ENCODE measurements at regions not wholly inside any gene's neighbourhood (a gene's known extent, or its start where the extent isn't known, plus 50 kb on each side); places are given as distances from the start of the nearest gene placed in this dataset.
A peak's percentile ranks its signal among the peaks of the same experiment; 100 is the strongest.

- DNase-seq (ENCODE audit: low read depth), result no peak
- no peak overlapping the region for H3K4me3 ChIP-seq (ENCODE audit: low read depth, low read length)
Observed at GRCh38 chr11:8814209-8814922, 96.6 kb upstream of the AKIP1 start.

GRCh38 chr11:8814923-8815240 is 96.1 kb upstream of the AKIP1 start:
- DNase-seq (ENCODE audit: low read depth), result no peak
- no peak overlapping the region for H3K4me3 ChIP-seq (ENCODE audit: low read depth, low read length)

DNA sequence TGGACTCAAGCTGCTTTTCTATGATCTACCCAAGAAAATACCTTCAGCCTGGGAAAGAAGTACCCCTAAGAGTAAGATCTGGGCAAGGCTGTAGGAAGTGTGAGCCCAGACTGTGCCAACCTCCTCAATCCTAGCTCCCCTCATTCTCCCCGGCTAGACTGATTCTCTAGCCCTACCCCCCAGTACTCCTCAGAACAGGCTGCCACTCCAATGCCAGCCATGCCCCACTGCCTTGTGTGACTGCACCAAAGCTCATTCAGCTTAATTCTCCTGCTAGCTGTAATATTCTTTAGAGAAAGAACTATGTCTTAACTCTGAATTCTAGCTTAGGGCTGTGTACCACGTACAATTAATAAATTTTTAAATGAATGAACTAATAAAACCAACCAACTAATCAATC is 92.6 kb upstream of the AKIP1 start:
- DNase-seq (ENCODE audit: low read depth), result no peak
- no peak overlapping the region for H3K4me3 ChIP-seq (ENCODE audit: low read depth, low read length)

- H3K4me3 ChIP-seq (ENCODE audit: low read depth, low read length), result no peak overlapping the region
- DNase-seq (ENCODE audit: low read depth), result no peak
Observed at GRCh38 chr11:8820401-8820800, 90.6 kb upstream of the AKIP1 start.

DNA sequence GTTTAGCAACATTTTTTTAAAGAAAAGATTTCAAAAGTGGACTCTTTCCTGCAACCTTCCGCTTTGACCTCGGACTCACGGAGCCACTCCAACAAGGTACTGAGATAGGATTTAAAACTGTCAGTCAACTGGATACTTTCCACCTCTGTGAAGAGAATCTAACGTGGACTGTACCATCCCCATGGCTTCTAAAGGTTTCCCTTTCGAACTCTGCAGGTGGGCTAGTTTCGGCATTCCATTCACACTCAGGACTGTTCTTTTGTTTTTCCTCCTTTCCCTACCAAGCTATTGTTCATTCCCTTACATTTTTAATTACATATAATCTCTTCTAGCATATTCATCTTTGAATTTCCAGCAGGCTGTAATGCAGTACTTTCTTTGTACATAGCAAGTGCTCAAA is 88.5 kb upstream of the AKIP1 start:
- no peak for DNase-seq (ENCODE audit: low read depth)
- H3K4me3 ChIP-seq (ENCODE audit: low read depth, low read length), result no peak overlapping the region

- no peak overlapping the region for H3K4me3 ChIP-seq (ENCODE audit: low read depth, low read length)
- no peak for DNase-seq (ENCODE audit: low read depth)
Observed at GRCh38 chr11:8823174-8823742, 87.7 kb upstream of the AKIP1 start.

GRCh38 chr11:8826139-8826786 is 84.7 kb upstream of the AKIP1 start:
- no peak overlapping the region for H3K4me3 ChIP-seq (ENCODE audit: low read depth, low read length)
- DNase-seq (ENCODE audit: low read depth), result no peak

DNA sequence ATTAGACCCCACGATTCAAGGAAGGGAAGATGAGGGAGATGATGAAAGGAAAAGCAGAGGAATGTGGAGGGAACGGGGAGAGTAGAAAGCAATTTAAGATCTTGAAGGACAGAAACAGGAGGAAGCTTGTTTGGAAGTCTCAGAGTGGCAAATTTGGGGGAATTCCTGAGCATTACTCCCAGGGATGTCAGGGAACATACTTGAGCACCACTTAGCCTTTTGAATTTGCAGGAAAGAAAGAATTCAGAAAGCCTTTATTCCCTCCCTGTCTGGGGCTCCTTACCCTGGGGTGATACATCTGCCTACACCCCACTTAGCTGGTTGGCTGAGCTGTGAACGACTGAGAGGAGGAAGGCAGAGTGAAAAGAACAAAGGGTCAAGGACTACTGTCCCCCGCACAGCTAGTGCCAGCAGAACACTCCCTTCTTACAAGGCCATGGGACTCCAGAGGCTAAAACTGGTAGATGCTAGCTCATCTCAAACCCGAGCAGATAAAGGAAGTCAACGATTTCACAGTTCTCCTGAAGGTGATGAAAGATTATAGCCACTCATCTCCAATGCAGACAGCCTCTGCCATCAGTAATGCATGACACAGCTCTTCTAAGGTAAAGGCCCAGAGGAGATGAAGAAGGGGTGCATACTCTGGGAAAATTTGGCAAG is 84.0 kb upstream of the AKIP1 start:
- no peak for DNase-seq (ENCODE audit: low read depth)
- H3K4me3 ChIP-seq (ENCODE audit: low read depth, low read length), result no peak overlapping the region

DNA sequence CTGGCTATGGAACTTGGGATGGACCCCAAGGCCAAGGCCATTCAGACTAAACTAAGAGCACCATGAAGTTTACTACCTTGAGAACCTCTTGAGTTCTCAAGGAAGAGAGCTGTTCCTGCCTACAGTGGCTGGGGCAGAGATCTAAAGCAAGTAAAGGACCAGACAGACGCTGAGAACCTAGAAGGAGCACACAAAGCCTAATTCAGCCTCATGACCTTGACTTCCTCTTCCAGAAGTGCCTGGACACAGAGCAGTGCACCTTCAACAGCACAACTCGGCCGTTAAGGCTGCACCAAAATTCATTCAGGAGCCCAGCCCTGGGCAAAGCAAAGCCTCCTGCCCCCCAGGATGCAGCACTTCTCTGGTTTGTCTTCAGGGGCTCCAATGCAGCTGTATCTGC is 82.9 kb upstream of the AKIP1 start:
- no peak overlapping the region for H3K4me3 ChIP-seq (ENCODE audit: low read depth, low read length)
- DNase-seq (ENCODE audit: low read depth), result no peak

DNA sequence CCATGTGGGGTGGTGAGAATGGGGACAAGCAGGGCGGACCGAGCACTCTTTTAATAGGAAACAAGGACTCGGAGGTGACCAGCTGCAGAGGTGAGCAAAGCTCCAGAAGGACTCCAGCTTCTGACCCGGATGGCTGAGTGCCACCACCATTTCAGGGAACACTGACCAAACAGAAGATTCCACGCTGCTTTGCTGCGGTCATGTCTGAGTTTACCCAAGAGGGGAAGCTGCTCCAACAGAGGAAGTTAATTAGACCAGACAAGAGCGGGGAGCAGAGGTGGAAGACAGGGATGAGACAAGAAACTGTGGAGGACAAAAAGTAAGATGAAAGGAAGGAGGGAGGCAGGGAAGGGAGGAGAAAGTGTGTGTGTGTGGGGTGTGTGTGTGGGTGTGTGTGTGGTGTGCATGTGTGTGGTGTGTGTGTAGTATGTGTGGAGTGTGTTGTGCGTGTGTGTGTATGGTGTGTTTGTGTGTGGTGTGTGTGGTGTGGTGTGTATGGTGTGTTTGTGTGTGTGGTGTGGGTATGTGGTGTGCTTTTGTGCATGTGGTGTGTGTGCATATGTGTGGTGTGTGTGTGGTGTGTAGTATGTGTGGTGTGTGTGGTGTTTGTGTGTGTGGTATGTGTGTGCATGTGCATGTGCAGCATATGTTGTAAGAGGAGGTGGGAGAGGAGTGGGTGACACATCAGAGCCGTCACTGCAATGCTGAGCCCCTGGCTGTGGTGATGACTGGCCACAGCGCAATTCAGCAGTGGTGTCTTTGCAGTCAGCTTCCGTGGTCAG is 82.2 kb upstream of the AKIP1 start:
- no peak for DNase-seq (ENCODE audit: low read depth)
- no peak overlapping the region for H3K4me3 ChIP-seq (ENCODE audit: low read depth, low read length)

GRCh38 chr11:8829556-8829955 is 81.4 kb upstream of the AKIP1 start:
- no peak overlapping the region for H3K4me3 ChIP-seq (ENCODE audit: low read depth, low read length)
- no peak for DNase-seq (ENCODE audit: low read depth)

- no peak overlapping the region for H3K4me3 ChIP-seq (ENCODE audit: low read depth, low read length)
- no peak for DNase-seq (ENCODE audit: low read depth)
Observed at GRCh38 chr11:8830641-8831040, 80.3 kb upstream of the AKIP1 start.

DNA sequence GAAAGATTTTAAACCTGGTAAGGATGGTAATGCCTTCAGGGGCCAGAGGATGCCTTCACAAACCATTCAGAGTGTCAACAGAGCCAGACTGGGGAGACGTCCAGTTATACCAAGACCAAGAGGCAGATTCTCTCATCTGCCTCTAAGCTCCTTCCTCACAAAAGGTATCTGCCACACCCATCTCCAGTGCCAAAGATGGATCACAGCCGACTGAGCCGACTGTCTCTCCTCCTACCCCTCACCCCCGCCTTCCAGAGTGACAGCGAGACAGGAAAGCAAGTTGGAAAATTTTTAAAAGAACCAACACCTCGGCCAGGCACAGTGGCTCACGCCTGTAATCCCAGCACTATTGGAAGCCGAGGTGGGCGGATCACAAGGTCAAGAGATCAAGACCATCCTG is 79.1 kb upstream of the AKIP1 start:
- DNase-seq (ENCODE audit: low read depth), result no peak
- no peak overlapping the region for H3K4me3 ChIP-seq (ENCODE audit: low read depth, low read length)

- no peak for DNase-seq (ENCODE audit: low read depth)
- no peak overlapping the region for H3K4me3 ChIP-seq (ENCODE audit: low read depth, low read length)
Observed at GRCh38 chr11:8832571-8833260, 78.3 kb upstream of the AKIP1 start.

DNA sequence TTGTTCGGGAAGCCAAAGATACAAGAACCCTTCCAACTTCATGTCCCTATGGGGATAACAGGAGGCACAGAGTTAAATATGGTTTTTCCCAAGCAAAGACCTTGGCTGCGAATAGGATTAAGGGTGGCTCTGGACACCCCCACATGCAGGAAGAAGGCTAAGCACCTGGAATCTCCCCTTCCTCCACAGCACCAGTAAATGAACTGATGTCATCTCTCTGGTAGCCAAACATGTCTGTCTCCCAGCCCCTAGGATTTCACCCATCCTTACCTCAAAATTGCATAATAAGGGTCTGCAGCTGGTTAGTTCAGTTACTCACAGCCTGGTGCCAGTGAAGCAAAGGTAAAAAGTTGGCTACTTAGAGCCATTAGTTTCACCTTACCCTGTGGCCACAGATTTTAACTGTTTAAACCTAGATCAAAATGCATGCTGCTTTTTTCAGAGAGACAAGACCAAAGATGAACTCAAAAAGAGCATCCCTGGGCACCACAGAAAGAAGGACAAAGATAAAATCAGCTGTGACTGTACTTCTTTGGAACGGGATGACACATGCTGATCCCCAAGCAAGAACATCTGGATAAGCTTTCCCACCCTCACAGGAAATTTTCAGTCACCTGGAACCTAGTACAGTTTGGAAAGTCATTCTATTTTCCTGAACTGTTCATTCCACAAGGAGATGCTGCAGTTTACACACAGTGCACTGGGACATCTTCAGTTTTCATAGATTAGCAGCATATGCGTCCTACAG is 77.2 kb upstream of the AKIP1 start:
- no peak for DNase-seq (ENCODE audit: low read depth)

GRCh38 chr11:8834379-8834778 is 76.6 kb upstream of the AKIP1 start:
- no peak overlapping the region for H3K4me3 ChIP-seq (ENCODE audit: low read depth, low read length)
- no peak for DNase-seq (ENCODE audit: low read depth)

More for the DNA sequence above, 77.2 kb upstream of the AKIP1 start:
- no peak overlapping the region for H3K4me3 ChIP-seq (ENCODE audit: low read depth, low read length)

GRCh38 chr11:8838248-8838647 is 72.7 kb upstream of the AKIP1 start:
- DNase-seq (ENCODE audit: low read depth), result peak; percentile 83
- H3K4me3 ChIP-seq (ENCODE audit: low read depth, low read length), result no peak overlapping the region

DNA sequence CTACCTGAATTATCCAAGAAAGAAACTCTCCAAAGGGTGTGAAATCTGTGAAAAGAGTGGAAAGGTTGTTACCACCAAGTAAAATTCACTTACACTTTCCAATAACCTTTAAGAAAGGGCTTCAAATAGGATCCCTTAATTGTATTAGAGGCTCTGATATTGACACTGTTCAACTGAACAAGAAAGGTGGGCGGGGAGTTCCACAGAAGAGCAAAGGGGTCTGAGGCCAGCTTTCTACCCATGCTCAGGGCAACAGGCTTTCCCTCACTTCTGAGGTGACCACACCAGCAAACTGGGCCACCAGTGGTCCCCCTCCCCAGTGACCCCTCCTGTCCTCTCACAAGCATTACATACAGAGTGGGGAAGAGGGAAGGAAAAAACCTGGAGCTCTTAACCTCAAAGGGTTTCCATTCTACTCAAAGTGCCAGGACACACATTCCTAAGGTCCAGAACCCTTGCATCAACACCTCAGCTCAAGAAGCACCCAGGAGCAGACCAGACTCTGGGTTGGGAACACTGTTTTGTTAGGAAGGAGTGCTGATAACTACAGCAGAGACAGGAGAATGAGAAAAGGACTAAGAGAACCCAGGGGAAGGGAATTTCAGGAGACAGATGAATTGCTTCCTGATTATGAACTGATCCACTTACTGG is 71.6 kb upstream of the AKIP1 start:
- no peak for DNase-seq (ENCODE audit: low read depth)
- no peak overlapping the region for H3K4me3 ChIP-seq (ENCODE audit: low read depth, low read length)

All from skeletal muscle cell (primary cell).